22Rv1 (cell line): ENCODE measurements at regions not wholly inside any gene's neighbourhood (a gene's known extent, or its start where the extent isn't known, plus 50 kb on each side); places are given as distances from the start of the nearest gene placed in this dataset.

ENCODE experiments used
- CTCF ChIP-seq: fragments of 450-650 bp; IDR thresholded peaks from 2 replicates; pipeline ENCODE4 v1.5.1; 2017; ENCODE audit warnings: mild to moderate bottlenecking
- ZFX ChIP-seq: fragments of 450-650 bp; IDR thresholded peaks from 2 replicates; pipeline ENCODE4 v1.6.1; 2017; ENCODE audit warnings: antibody characterized with exemption, borderline replicate concordance

- no peak for TF ChIP-seq CTCF
- TF ChIP-seq ZFX = no peak
Measured at GRCh38 chr16:79677799-79678530, 77.4 kb upstream of the MAF start.
